ELF-1 (cell line): ENCODE measurements at regions not wholly inside any gene's neighbourhood (a gene's known extent, or its start where the extent isn't known, plus 50 kb on each side); places are given as distances from the start of the nearest gene placed in this dataset.
"Not testable (repeated sequence)": the region's sequence is repeated elsewhere in the genome, so short reads cannot be mapped to it uniquely, and the experiment has no call there.

Source experiments
- DNase-seq: peaks from one replicate; pipeline ENCODE4 v3.0.0-alpha.2; 2016; ENCODE audit warnings: low read depth, low spot score

- not testable (repeated sequence) for DNase-seq
Observed at GRCh38 chr21:9046870-9047269, 1474.5 kb upstream of the TPTE start.

- DNase-seq: not testable (repeated sequence)
Observed at GRCh38 chr21:9067515-9067914, 1453.9 kb upstream of the TPTE start.

DNA sequence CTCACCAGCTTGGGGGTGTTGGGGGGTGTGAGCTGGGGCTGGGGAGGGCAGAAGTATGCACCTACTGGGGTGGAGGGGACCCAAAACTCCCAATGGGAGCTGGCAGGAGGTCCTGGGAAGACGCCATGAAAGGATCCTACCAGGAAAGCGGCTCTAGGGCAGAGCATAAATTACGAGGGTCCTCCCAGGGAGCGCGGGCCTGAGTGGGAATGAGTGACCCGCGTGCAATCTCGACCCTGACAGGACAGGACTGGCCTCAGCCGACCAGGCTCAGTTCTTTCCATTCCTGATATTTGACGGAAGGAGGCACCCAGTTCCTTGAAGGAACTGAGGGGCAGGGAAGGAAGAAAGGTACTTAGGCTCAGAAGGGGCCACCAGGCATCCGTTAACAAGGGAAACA lies 1452.8 kb upstream of the TPTE start:
- DNase-seq: not testable (repeated sequence)

- not testable (repeated sequence) for DNase-seq
Observed at GRCh38 chr21:9070703-9071102, 1450.7 kb upstream of the TPTE start.

DNA sequence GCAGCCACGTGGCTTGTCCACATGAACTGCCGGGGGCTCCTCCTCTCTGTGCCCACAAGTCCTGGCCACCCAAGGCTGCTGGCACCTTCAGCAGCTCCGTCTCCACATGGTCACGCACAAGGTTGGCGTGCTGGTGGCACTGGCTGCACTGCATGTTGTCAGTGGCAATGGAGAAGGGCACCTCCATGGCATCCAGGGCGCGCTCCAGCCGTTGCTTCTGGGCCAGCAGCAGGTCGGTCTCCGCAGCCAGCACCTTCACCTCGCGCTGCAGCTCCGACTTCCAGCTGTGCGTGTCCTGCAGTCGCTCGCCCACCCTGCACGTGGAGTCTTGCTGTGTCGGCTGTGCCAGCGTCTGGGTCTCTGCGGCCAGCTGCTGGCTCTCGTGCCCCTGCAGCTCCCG lies 1448.4 kb upstream of the TPTE start:
- DNase-seq: not testable (repeated sequence)

GRCh38 chr21:9074772-9075171 lies 1446.6 kb upstream of the TPTE start:
- not testable (repeated sequence) for DNase-seq

DNA sequence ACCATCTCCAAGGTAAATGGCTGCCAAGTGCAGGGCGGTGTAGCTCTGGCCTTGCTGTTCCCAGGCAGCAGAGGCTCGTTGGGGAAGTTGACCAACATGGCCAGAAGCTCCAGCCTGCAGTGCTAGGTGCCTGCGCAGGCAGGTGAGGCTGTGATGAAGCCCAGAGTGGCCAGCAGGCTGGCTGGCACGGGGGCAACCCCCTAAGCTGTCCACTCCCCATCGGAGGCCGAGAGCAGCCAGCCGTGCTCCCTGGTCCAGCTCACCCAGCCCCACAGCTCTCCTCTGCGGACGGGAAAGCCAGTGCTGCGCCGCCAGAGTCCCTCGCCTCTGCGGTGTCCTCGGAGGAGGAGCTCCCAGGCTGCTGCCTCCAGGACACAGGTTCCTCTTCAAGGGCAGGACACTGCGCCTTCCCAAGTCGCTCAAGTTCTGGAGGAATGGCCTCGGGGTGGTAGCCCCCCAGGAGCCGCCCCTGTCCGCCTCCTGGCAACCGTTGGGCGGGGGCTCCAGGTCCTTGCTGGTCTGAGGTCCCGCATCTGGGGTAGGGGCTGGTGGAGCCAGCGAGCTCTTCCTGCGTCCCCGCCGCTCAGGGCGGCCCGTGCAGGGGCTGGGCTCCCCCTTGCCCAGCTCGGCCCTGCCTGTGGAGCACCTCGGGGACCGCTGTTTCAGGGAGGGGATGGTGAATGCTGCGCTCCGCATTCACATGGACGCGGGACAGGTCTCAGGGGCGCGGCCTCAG lies 1438.1 kb upstream of the TPTE start:
- DNase-seq: not testable (repeated sequence)

DNA sequence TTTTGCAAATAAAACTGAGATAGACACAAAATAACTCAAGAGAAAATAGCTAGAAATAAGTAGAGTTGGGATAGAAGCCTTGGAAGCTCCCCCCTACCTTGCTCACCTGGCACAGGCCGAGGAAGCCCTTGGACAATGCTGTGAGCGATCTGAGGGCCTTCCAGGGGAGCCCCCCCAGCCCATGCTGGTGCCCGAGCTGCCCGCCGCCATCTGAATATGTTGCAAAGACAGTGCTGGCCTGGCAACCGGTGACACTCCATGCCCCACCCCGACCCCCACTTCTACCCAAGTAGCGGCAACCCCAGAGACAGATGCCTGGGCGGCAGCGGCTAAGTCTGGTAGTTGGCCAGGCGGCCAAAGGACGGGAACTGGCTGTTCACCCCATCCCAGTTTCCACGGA lies 1435.1 kb upstream of the TPTE start:
- not testable (repeated sequence) for DNase-seq

DNA sequence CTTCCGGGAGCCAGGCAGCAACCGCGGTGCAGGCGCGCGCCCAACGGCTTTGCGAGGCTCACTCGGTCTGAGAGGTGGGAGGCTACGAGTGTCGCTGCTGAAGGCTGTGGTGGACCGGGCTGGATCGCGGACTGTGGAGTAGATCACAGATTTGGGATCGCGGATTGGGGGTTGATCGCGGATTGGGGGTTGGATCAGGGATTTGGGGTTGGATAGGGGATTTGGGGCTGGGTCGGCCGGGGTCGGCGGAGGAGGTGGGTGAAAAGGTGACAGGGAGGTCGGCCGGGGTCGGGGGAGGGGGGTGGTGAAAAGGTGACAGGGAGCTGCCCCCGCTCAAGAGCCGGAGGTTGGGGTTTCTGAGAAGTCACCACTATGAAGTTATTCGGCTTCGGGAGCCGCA lies 1433.6 kb upstream of the TPTE start:
- not testable (repeated sequence) for DNase-seq

GRCh38 chr21:9129741-9130140 lies 1391.6 kb upstream of the TPTE start:
- not testable (repeated sequence) for DNase-seq

GRCh38 chr21:9130817-9131216 lies 1390.6 kb upstream of the TPTE start:
- not testable (repeated sequence) for DNase-seq
